ENCODE measurements at regions not wholly inside any gene's neighbourhood (a gene's known extent, or its start where the extent isn't known, plus 50 kb on each side); places are given as distances from the start of the nearest gene placed in this dataset.

- H3K36me3 Mint-ChIP-seq: no peaks in the 10 kb centered on the region
- DNase-seq: no peak
- no peak overlapping the region for H3K27ac Mint-ChIP-seq
- H3K9me3 Mint-ChIP-seq: peaks cover 10 to 21% of the 10 kb centered on the region in 2 donors
- no peaks in the 10 kb centered on the region for H3K4me1 Mint-ChIP-seq
- H3K27me3 Mint-ChIP-seq: no peaks in the 10 kb centered on the region
- no peak overlapping the region for H3K4me3 Mint-ChIP-seq
- no peak for ATAC-seq (replicated peaks)
Measured at GRCh38 chr7:67813621-67814292, 817.1 kb downstream of the TYW1 start.

- peaks cover 11 to 12% of the 10 kb centered on the region in 2 donors for H3K9me3 Mint-ChIP-seq
- DNase-seq (no peak), ATAC-seq (replicated peaks) (no peak)
- no peak overlapping the region for H3K27ac Mint-ChIP-seq
- no peaks in the 10 kb centered on the region for H3K36me3 Mint-ChIP-seq
- H3K4me1 Mint-ChIP-seq: no peaks in the 10 kb centered on the region
- H3K4me3 Mint-ChIP-seq: no peak overlapping the region
- no peaks in the 10 kb centered on the region for H3K27me3 Mint-ChIP-seq
Measured at GRCh38 chr7:67817481-67817880, 820.8 kb downstream of the TYW1 start.

- Mint-ChIP-seq H3K27ac (no peak overlapping the region), H3K27me3 (no peaks in the 10 kb centered on the region), H3K9me3 (peaks cover 19 to 20% of the 10 kb centered on the region in 2 donors), H3K4me1 (no peaks in the 10 kb centered on the region), H3K4me3 (no peak overlapping the region), H3K36me3 (peaks cover 0 to 3% of the 10 kb centered on the region in 2 donors)
- no peak for DNase-seq
- no peak for ATAC-seq (replicated peaks)
Measured at GRCh38 chr7:67821116-67821515, 824.5 kb downstream of the TYW1 start.

GRCh38 chr7:67823345-67823744 is 826.7 kb downstream of the TYW1 start:
- no peak for ATAC-seq (replicated peaks)
- H3K4me3 Mint-ChIP-seq: no peak overlapping the region
- DNase-seq: no peak
- H3K9me3 Mint-ChIP-seq: peaks cover 16 to 21% of the 10 kb centered on the region in 2 donors
- H3K36me3 Mint-ChIP-seq: peaks cover 0 to 3% of the 10 kb centered on the region in 2 donors
- H3K27ac Mint-ChIP-seq: no peak overlapping the region
- no peaks in the 10 kb centered on the region for H3K27me3 Mint-ChIP-seq
- H3K4me1 Mint-ChIP-seq: no peaks in the 10 kb centered on the region

GRCh38 chr7:67825356-67825755 is 828.7 kb downstream of the TYW1 start:
- Mint-ChIP-seq H3K4me1 (no peaks in the 10 kb centered on the region), H3K9me3 (peaks cover 16 to 17% of the 10 kb centered on the region in 2 donors), H3K36me3 (peaks cover 0 to 3% of the 10 kb centered on the region in 2 donors), H3K4me3 (no peak overlapping the region), H3K27me3 (no peaks in the 10 kb centered on the region), H3K27ac (no peak overlapping the region)
- DNase-seq: no peak
- no peak for ATAC-seq (replicated peaks)

- no peak for DNase-seq
- Mint-ChIP-seq H3K27ac (no peak overlapping the region), H3K4me3 (no peak overlapping the region), H3K36me3 (no peaks in the 10 kb centered on the region), H3K4me1 (no peaks in the 10 kb centered on the region), H3K27me3 (no peaks in the 10 kb centered on the region), H3K9me3 (peaks cover 4% of the 10 kb centered on the region in 2 donors)
- no peak for ATAC-seq (replicated peaks)
Measured at GRCh38 chr7:67841896-67842295, 845.3 kb downstream of the TYW1 start.

GRCh38 chr7:67842571-67842970 is 845.9 kb downstream of the TYW1 start:
- Mint-ChIP-seq H3K4me3 (no peak overlapping the region), H3K36me3 (no peaks in the 10 kb centered on the region), H3K27me3 (no peaks in the 10 kb centered on the region), H3K4me1 (no peaks in the 10 kb centered on the region), H3K27ac (no peak overlapping the region), H3K9me3 (peaks cover 4% of the 10 kb centered on the region in 2 donors)
- no peak for ATAC-seq (replicated peaks)
- no peak for DNase-seq

GRCh38 chr7:67843001-67843565 is 846.5 kb downstream of the TYW1 start:
- no peak overlapping the region for H3K4me3 Mint-ChIP-seq
- H3K36me3 Mint-ChIP-seq: no peaks in the 10 kb centered on the region
- H3K9me3 Mint-ChIP-seq: peaks cover 4% of the 10 kb centered on the region in 2 donors
- no peak overlapping the region for H3K27ac Mint-ChIP-seq
- DNase-seq (no peak), ATAC-seq (replicated peaks) (no peak)
- H3K4me1 Mint-ChIP-seq: no peaks in the 10 kb centered on the region
- H3K27me3 Mint-ChIP-seq: no peaks in the 10 kb centered on the region

GRCh38 chr7:67843615-67844014 is 847.0 kb downstream of the TYW1 start:
- no peaks in the 10 kb centered on the region for H3K4me1 Mint-ChIP-seq
- no peaks in the 10 kb centered on the region for H3K36me3 Mint-ChIP-seq
- DNase-seq (no peak), ATAC-seq (replicated peaks) (no peak)
- no peak overlapping the region for H3K4me3 Mint-ChIP-seq
- H3K9me3 Mint-ChIP-seq: peaks cover 4% of the 10 kb centered on the region in 2 donors
- H3K27ac Mint-ChIP-seq: no peak overlapping the region
- H3K27me3 Mint-ChIP-seq: no peaks in the 10 kb centered on the region

- Mint-ChIP-seq H3K4me3 (no peak overlapping the region), H3K9me3 (peaks cover 2 to 3% of the 10 kb centered on the region in 2 donors), H3K4me1 (no peaks in the 10 kb centered on the region), H3K36me3 (peaks cover 0 to 1% of the 10 kb centered on the region in 2 donors), H3K27me3 (no peaks in the 10 kb centered on the region), H3K27ac (no peak overlapping the region)
- ATAC-seq (replicated peaks) (no peak), DNase-seq (no peak)
Measured at GRCh38 chr7:67847092-67847787, 850.6 kb downstream of the TYW1 start.

- peaks cover 0 to 1% of the 10 kb centered on the region in 2 donors for H3K36me3 Mint-ChIP-seq
- ATAC-seq (replicated peaks): no peak
- DNase-seq: no peak
- H3K9me3 Mint-ChIP-seq: peaks cover 5 to 7% of the 10 kb centered on the region in 2 donors
- H3K27me3 Mint-ChIP-seq: no peaks in the 10 kb centered on the region
- no peaks in the 10 kb centered on the region for H3K4me1 Mint-ChIP-seq
- H3K27ac Mint-ChIP-seq: no peak overlapping the region
- H3K4me3 Mint-ChIP-seq: no peak overlapping the region
Measured at GRCh38 chr7:67854221-67855178, 857.9 kb downstream of the TYW1 start.

- ATAC-seq (replicated peaks) (no peak), DNase-seq (no peak)
- H3K36me3 Mint-ChIP-seq: peaks cover 0 to 1% of the 10 kb centered on the region in 2 donors
- no peaks in the 10 kb centered on the region for H3K4me1 Mint-ChIP-seq
- H3K4me3 Mint-ChIP-seq: no peak overlapping the region
- H3K27me3 Mint-ChIP-seq: no peaks in the 10 kb centered on the region
- no peak overlapping the region for H3K27ac Mint-ChIP-seq
- peaks cover 7 to 9% of the 10 kb centered on the region in 2 donors for H3K9me3 Mint-ChIP-seq
Measured at GRCh38 chr7:67855322-67855721, 858.7 kb downstream of the TYW1 start.

- Mint-ChIP-seq H3K27me3 (no peaks in the 10 kb centered on the region), H3K9me3 (peaks cover 4 to 7% of the 10 kb centered on the region in 2 donors), H3K36me3 (no peaks in the 10 kb centered on the region), H3K4me3 (no peak overlapping the region), H3K4me1 (no peaks in the 10 kb centered on the region), H3K27ac (no peak overlapping the region)
- no peak for ATAC-seq (replicated peaks)
- DNase-seq: no peak
Measured at GRCh38 chr7:67856046-67856445, 859.4 kb downstream of the TYW1 start.

- no peak for ATAC-seq (replicated peaks)
- H3K4me1 Mint-ChIP-seq: no peaks in the 10 kb centered on the region
Measured at GRCh38 chr7:67857698-67858097, 861.1 kb downstream of the TYW1 start.

More at GRCh38 chr7:67857698-67858097, 861.1 kb downstream of the TYW1 start:
- no peak overlapping the region for H3K4me3 Mint-ChIP-seq
- DNase-seq: no peak
- H3K27ac Mint-ChIP-seq: no peak overlapping the region
- peaks cover 0 to 5% of the 10 kb centered on the region in 2 donors for H3K36me3 Mint-ChIP-seq
- H3K9me3 Mint-ChIP-seq: peaks cover 14 to 15% of the 10 kb centered on the region in 2 donors
- H3K27me3 Mint-ChIP-seq: no peaks in the 10 kb centered on the region

Data from stimulated activated naive B cell treated with anti-CD40 and anti-IgM and Interleukin-4, amounts not matched to agents 10 μg/mL and 1 μg/mL and 100 μg/mL, for 72 hours (primary cell).